HepG2 (cell line): ENCODE measurements at regions not wholly inside any gene's neighbourhood (a gene's known extent, or its start where the extent isn't known, plus 50 kb on each side); places are given as distances from the start of the nearest gene placed in this dataset.

Experiments
- ATAC-seq: fragments of 200-7000 bp; cut with Tn5 transposase; 3 replicates; pipeline ENCODE4 v1.9.1; 2020; ENCODE audit warnings: mild to moderate bottlenecking, moderate library complexity
- BruUV-seq: library from RNA; stranded (reverse); fragments of 400-500 nt; replicated peaks from 2 replicates; lab custom pipeline; 2021; lab: Mats Ljungman, UMichigan
- CTCF ChIA-PET: fragments of 300-600 bp; formaldehyde crosslinking; extraction: SDS; loops from one replicate; lab custom pipeline; 2021; ENCODE audit warnings: low total read pairs, inconsistent platforms, low intra/inter-chr PET ratio; lab: Yijun Ruan, JAX
- POLR2A ChIA-PET: fragments of 350-600 bp; sonication (Branson Sonifier 250); formaldehyde crosslinking; loops from one replicate; lab custom pipeline; 2020; ENCODE audit warnings: antibody characterized with exemption, inconsistent platforms; lab: Yijun Ruan, JAX
- DNase-seq: peaks from one replicate; pipeline ENCODE4 v3.0.0-alpha.2; 2015; ENCODE audit warnings: low spot score
- FAIRE-seq: peaks from 3 replicates; lab custom pipeline; 2011; peaks lifted over from hg19 to GRCh38; lab: Jason Lieb, UNC
- H2AFZ ChIP-seq: one replicate; pipeline ENCODE4 v1.6.1; 2011; ENCODE audit warnings: low read length, inconsistent platforms
- H3K27ac ChIP-seq: fragments of 300-600 bp; 3 replicates; pipeline ENCODE4 v1.8.0; 2011; ENCODE audit warnings: mixed run types, mild to moderate bottlenecking, mixed read lengths, low read length, inconsistent platforms; ENCODE audit not compliant: insufficient read depth; ENCODE audit errors: extremely low read length
- H3K27me3 ChIP-seq, 2 experiments: fragments of 200-600 bp in 1 of 2; 2 replicates in 1 of 2; 3 replicates in 1 of 2; pipeline versions ENCODE4 v1.6.0 to v1.8.0; 2011; ENCODE audit warnings: low read length in 2 of 2, mild to moderate bottlenecking in 2 of 2, moderate library complexity in 2 of 2, inconsistent platforms in 1 of 2; ENCODE audit not compliant: insufficient read depth in 2 of 2, control insufficient read depth in 1 of 2
- H3K36me3 ChIP-seq, 2 experiments: fragments of 200-600 bp in 1 of 2; replicated peaks in 1 of 2; 2 replicates in 1 of 2; 3 replicates in 1 of 2; pipeline versions ENCODE4 v1.5.1 to v1.8.0; 2011; ENCODE audit warnings: low read length in 2 of 2, inconsistent platforms in 1 of 2; ENCODE audit not compliant: insufficient read depth in 2 of 2, control insufficient read depth in 1 of 2
- H3K4me1 ChIP-seq: 2 replicates; pipeline ENCODE4 v1.5.1; 2012; ENCODE audit warnings: low read length, inconsistent platforms; ENCODE audit not compliant: insufficient read depth
- H3K4me2 ChIP-seq: 2 replicates; pipeline ENCODE4 v1.6.0; 2011; ENCODE audit warnings: low read depth, low read length, inconsistent platforms
- H3K4me3 ChIP-seq, 3 experiments: fragments of 200-600 bp in 1 of 3; sonication (generic), shearing (Covaris generic) in 1 of 3; replicated peaks in 1 of 3; 2 replicates each; pipeline ENCODE4 v1.5.1; 2011 to 2016; ENCODE audit warnings: low read length in 3 of 3, inconsistent platforms in 2 of 3, low read depth in 2 of 3, mild to moderate bottlenecking in 2 of 3, control low read depth in 1 of 3, mixed read lengths in 1 of 3; ENCODE audit not compliant: insufficient read depth in 1 of 3
- H3K79me2 ChIP-seq: one replicate; pipeline ENCODE4 v1.6.1; 2011; ENCODE audit warnings: low read length, inconsistent platforms; ENCODE audit not compliant: insufficient read depth
- H3K9ac ChIP-seq: 2 replicates; pipeline ENCODE4 v1.6.0; 2011; ENCODE audit warnings: mild to moderate bottlenecking, low read depth, low read length, inconsistent platforms; ENCODE audit not compliant: insufficient read depth
- H3K9me3 ChIP-seq: 2 replicates; pipeline ENCODE4 v1.5.1; 2012; ENCODE audit warnings: mild to moderate bottlenecking, low read length
- H4K20me1 ChIP-seq: 2 replicates; pipeline ENCODE4 v1.6.0; 2011; ENCODE audit warnings: inconsistent platforms, mild to moderate bottlenecking, low read length, moderate library complexity; ENCODE audit not compliant: insufficient read depth
- EED ChIP-seq: sonication (generic); formaldehyde crosslinking; IDR thresholded peaks from 2 replicates; pipeline ENCODE4 v1.5.0; 2020; ENCODE audit warnings: mild to moderate bottlenecking, missing genetic modification reagents
- FOXK2 ChIP-seq: fragments of 450-650 bp; IDR thresholded peaks from 2 replicates; pipeline ENCODE4 v1.6.1; 2016
- FOXP1 ChIP-seq, 2 experiments: fragments of 450-650 bp in 1 of 2; IDR thresholded peaks; 2 replicates each; pipeline ENCODE4 v1.6.1; 2017 to 2018; ENCODE audit warnings: antibody characterized with exemption in 1 of 2
- MIER2 ChIP-seq: IDR thresholded peaks from 2 replicates; pipeline ENCODE4 v1.6.1; 2016; ENCODE audit warnings: missing biosample characterization, missing genetic modification reagents
- MTF2 ChIP-seq: sonication (generic); formaldehyde crosslinking; IDR thresholded peaks from 2 replicates; pipeline ENCODE4 v1.5.0; 2020; ENCODE audit warnings: missing genetic modification reagents, borderline replicate concordance
- NFRKB ChIP-seq: fragments of 450-650 bp; IDR thresholded peaks from 2 replicates; pipeline ENCODE4 v1.6.1; 2017
- NONO ChIP-seq, 2 experiments: fragments of 450-650 bp in 1 of 2; sonication (generic) in 1 of 2; formaldehyde crosslinking in 1 of 2; IDR thresholded peaks in 1 of 2; conservative IDR thresholded peaks in 1 of 2; 2 replicates each; pipeline versions ENCODE4 v1.6.1 to v1.8.0; 2017 to 2022; ENCODE audit warnings: mild to moderate bottlenecking in 1 of 2, missing genetic modification reagents in 1 of 2, moderate library complexity in 1 of 2
- PCBP2 ChIP-seq: fragments of 200-400 bp; formaldehyde crosslinking; optimal IDR thresholded peaks from 2 replicates; pipeline ENCODE3; 2018; ENCODE audit warnings: low read length, low read depth; ENCODE audit not compliant: poor library complexity, severe bottlenecking
- SMAD1 ChIP-seq: sonication (generic); formaldehyde crosslinking; IDR thresholded peaks from 2 replicates; pipeline ENCODE4 v1.4.0; 2020; ENCODE audit warnings: missing genetic modification reagents, low read depth, mild to moderate bottlenecking, borderline replicate concordance
- TEAD3 ChIP-seq: optimal IDR thresholded peaks from 2 replicates; pipeline ENCODE3; 2016; ENCODE audit warnings: borderline replicate concordance
- ZNF138 ChIP-seq: sonication (generic); formaldehyde crosslinking; IDR thresholded peaks from 2 replicates; pipeline ENCODE4 v1.5.0; 2020; ENCODE audit warnings: mild to moderate bottlenecking, low read depth, missing genetic modification reagents
- ZNF3 ChIP-seq: IDR thresholded peaks from 2 replicates; pipeline ENCODE4 v1.7.0; 2017; ENCODE audit warnings: inconsistent platforms
- ZNF367 ChIP-seq: sonication (generic); formaldehyde crosslinking; IDR thresholded peaks from 2 replicates; pipeline ENCODE4 v1.4.0; 2020; ENCODE audit warnings: missing genetic modification reagents, borderline replicate concordance
- ZNF619 ChIP-seq: sonication (generic); formaldehyde crosslinking; IDR thresholded peaks from 2 replicates; pipeline ENCODE4 v1.4.0; 2020; ENCODE audit warnings: mild to moderate bottlenecking, missing genetic modification reagents
- WGBS: methylation state at CpG from one replicate; pipeline ENCODE4 v1.1.6; 2017; ENCODE audit warnings: low lambda C conversion rate; 5-methylcytosine and 5-hydroxymethylcytosine counted together
- in situ Hi-C: cut with HindIII; loops from 2 replicates; pipeline ENCODE4 v1.10.0; 2017; ENCODE audit warnings: low pct_unique_long_range_greater_than_20kb; ENCODE audit not compliant: extremely low pct_ligation_motif_present
- intact Hi-C: fragments of 100-400 bp; cut with micrococcal nuclease; formaldehyde crosslinking; loops from one replicate; pipeline ENCODE4 v1.10.0; 2022; ENCODE audit not compliant: unreplicated experiment
- TF ChIP-seq, protein P1 (sequence below): sonication (generic); formaldehyde crosslinking; IDR thresholded peaks from 2 replicates; pipeline ENCODE4 v1.4.0; 2020; ENCODE audit warnings: mild to moderate bottlenecking, missing genetic modification reagents, borderline replicate concordance
- TF ChIP-seq, protein P2 (sequence below): sonication (generic); formaldehyde crosslinking; IDR thresholded peaks from 2 replicates; pipeline ENCODE4 v1.8.0; 2022; ENCODE audit warnings: missing genetic modification reagents, mild to moderate bottlenecking, inconsistent platforms, borderline replicate concordance
- TF ChIP-seq, protein P3 (sequence below): sonication (generic); formaldehyde crosslinking; IDR thresholded peaks from 2 replicates; pipeline ENCODE4 v1.4.0; 2020; ENCODE audit warnings: missing genetic modification reagents, borderline replicate concordance

DNA sequence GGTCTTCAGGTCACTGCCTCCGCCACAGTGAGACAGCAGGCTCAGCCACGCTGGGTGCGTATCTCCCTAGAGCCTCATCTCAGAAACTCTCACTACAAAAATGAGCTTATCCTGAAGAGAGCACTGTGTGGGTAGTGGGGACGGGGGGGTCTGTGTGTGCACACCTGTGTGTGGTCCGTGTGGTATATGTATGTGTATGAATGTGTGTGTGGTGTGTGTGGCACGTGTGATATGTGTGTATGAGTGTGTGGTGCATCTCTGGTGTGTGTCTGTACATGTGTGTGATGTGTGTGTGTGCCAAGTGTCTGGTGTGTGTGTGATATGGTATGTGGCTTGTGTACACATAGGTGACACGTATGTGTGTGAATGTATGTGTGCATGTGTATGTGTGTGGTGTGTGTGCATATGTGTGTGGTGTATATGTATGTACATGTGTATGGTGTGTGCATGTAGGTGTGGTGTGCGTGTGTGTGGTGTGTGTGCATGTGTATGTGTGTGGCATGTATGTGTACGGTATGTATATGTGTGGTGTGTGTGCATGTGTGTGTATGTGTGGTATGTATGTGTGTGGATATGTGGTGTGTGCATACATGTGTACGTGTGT lies 332.2 kb downstream of the EIPR1 start:
- Histone ChIP-seq H3K27ac (no peak overlapping the region), H3K36me3 (no peaks in the 10 kb centered on the region), H2AFZ (no peak overlapping the region), H3K4me3 (0 out of 6 replicates have a peak overlapping the region, but pooled peaks of 1 of the 3 experiments have one; percentile 4), H3K4me1 (peaks cover 24% of the 10 kb centered on the region), H3K9me3 (no peaks in the 10 kb centered on the region), H3K4me2 (peak overlapping the region; percentile 46), H4K20me1 (no peaks in the 10 kb centered on the region), H3K27me3 (peaks cover 2 to 29% of the 10 kb centered on the region in 2 experiments), H3K9ac (no peak overlapping the region), H3K79me2 (no peaks in the 10 kb centered on the region)
- DNase-seq (no peak), FAIRE-seq (no peak), ATAC-seq (no peak)
- intact Hi-C loops = no loop called here
- ChIA-PET CTCF (no interaction called here), POLR2A (no interaction called here)
- in situ Hi-C loops = no loop called here
- 36% methylated on average over 10 of the region's 10 CpGs for WGBS
- BruUV-seq = no TSS peak
- no peak for TF ChIP-seq PCBP2
- TF ChIP-seq, protein P1, sequence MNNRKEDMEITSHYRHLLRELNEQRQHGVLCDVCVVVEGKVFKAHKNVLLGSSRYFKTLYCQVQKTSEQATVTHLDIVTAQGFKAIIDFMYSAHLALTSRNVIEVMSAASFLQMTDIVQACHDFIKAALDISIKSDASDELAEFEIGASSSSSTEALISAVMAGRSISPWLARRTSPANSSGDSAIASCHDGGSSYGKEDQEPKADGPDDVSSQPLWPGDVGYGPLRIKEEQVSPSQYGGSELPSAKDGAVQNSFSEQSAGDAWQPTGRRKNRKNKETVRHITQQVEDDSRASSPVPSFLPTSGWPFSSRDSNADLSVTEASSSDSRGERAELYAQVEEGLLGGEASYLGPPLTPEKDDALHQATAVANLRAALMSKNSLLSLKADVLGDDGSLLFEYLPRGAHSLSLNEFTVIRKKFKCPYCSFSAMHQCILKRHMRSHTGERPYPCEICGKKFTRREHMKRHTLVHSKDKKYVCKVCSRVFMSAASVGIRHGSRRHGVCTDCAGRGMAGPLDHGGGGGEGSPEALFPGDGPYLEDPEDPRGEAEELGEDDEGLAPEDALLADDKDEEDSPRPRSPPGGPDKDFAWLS (CRISPR knock-in tag) = no peak
- TF ChIP-seq NONO (IDR thresholded peaks at IDR 0.05) = 0 out of 2 replicates have a peak, but pooled peaks have one; percentile 35
- TF ChIP-seq NONO (CRISPR knock-in tag; conservative IDR thresholded peaks at IDR 0.05) = no peak
- TF ChIP-seq FOXK2 = peak; percentile 10; the same call in 1 of the 2 replicates
- TF ChIP-seq, protein P2, sequence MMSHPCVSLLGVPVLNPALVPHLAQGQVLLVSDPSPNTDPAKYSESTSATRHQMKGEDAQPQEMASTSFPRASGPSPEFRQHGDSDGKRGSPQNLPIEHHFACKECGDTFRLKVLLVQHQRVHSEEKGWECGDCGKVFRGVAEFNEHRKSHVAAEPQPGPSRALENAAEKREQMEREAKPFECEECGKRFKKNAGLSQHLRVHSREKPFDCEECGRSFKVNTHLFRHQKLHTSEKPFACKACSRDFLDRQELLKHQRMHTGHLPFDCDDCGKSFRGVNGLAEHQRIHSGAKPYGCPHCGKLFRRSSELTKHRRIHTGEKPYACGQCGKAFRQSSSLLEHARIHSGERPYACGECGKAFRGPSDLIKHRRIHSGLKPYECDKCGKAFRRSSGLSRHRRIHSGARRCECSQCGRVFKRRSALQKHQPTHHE (CRISPR knock-in tag) = no peak
- TF ChIP-seq ZNF367 (CRISPR knock-in tag) = no peak
- TF ChIP-seq TEAD3 (CRISPR knock-in tag) = no peak
- no peak for TF ChIP-seq MTF2
- TF ChIP-seq FOXP1 (IDR thresholded peaks at IDR 0.05) = 0 out of 2 replicates have a peak, but pooled peaks have one; percentile 30
- TF ChIP-seq FOXP1 (CRISPR knock-in tag; IDR thresholded peaks at IDR 0.05) = no peak
- no peak for TF ChIP-seq ZNF3 (CRISPR knock-in tag)
- 0 out of 2 replicates have a peak, but pooled peaks have one; percentile 49 for TF ChIP-seq ZNF138 (CRISPR knock-in tag)
- 0 out of 2 replicates have a peak, but pooled peaks have one; percentile 42 for TF ChIP-seq SMAD1 (CRISPR knock-in tag)
- 0 out of 2 replicates have a peak, but pooled peaks have one; percentile 13 for TF ChIP-seq NFRKB
- 0 out of 2 replicates have a peak, but pooled peaks have one; percentile 12 for TF ChIP-seq EED (CRISPR knock-in tag)
- 0 out of 2 replicates have a peak, but pooled peaks have one; percentile 1 for TF ChIP-seq MIER2 (CRISPR knock-in tag)
- TF ChIP-seq ZNF619 (CRISPR knock-in tag) = 0 out of 2 replicates have a peak, but pooled peaks have one; percentile 32
- TF ChIP-seq, protein P3, sequence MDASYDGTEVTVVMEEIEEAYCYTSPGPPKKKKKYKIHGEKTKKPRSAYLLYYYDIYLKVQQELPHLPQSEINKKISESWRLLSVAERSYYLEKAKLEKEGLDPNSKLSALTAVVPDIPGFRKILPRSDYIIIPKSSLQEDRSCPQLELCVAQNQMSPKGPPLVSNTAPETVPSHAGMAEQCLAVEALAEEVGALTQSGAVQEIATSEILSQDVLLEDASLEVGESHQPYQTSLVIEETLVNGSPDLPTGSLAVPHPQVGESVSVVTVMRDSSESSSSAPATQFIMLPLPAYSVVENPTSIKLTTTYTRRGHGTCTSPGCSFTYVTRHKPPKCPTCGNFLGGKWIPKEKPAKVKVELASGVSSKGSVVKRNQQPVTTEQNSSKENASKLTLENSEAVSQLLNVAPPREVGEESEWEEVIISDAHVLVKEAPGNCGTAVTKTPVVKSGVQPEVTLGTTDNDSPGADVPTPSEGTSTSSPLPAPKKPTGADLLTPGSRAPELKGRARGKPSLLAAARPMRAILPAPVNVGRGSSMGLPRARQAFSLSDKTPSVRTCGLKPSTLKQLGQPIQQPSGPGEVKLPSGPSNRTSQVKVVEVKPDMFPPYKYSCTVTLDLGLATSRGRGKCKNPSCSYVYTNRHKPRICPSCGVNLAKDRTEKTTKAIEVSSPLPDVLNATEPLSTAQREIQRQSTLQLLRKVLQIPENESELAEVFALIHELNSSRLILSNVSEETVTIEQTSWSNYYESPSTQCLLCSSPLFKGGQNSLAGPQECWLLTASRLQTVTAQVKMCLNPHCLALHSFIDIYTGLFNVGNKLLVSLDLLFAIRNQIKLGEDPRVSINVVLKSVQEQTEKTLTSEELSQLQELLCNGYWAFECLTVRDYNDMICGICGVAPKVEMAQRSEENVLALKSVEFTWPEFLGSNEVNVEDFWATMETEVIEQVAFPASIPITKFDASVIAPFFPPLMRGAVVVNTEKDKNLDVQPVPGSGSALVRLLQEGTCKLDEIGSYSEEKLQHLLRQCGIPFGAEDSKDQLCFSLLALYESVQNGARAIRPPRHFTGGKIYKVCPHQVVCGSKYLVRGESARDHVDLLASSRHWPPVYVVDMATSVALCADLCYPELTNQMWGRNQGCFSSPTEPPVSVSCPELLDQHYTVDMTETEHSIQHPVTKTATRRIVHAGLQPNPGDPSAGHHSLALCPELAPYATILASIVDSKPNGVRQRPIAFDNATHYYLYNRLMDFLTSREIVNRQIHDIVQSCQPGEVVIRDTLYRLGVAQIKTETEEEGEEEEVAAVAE (CRISPR knock-in tag) = no peak
